Posterior vena cava (tissue), 2 donors: ENCODE measurements at regions not wholly inside any gene's neighbourhood (a gene's known extent, or its start where the extent isn't known, plus 50 kb on each side); places are given as distances from the start of the nearest gene placed in this dataset.
"Not testable (repeated sequence)": the region's sequence is repeated elsewhere in the genome, so short reads cannot be mapped to it uniquely, and the experiment has no call there.

Experiments used
- DNase-seq: peaks from one replicate; pipeline ENCODE4 v3.0.0-alpha.2; 2020; ENCODE audit warnings: low spot score
- intact Hi-C, 2 donors: fragments of 100-400 bp; cut with DNase I; formaldehyde crosslinking; loops; one replicate each; pipeline versions ENCODE4 v1.14.1 to v1.14.2; 2022 to 2023
- donor health status: DM: yes; HTN: yes; CAD: no.
- donor health status: DM: yes; HTN: yes; CAD: no.

- no peak for DNase-seq
- intact Hi-C loops, result no loop called here
Observed at GRCh38 chr14:29391801-29392200, 535.8 kb downstream of the PRKD1 start.

GRCh38 chr14:29392287-29392686 lies 535.4 kb downstream of the PRKD1 start:
- intact Hi-C loops, result no loop called here
- no peak for DNase-seq

DNA sequence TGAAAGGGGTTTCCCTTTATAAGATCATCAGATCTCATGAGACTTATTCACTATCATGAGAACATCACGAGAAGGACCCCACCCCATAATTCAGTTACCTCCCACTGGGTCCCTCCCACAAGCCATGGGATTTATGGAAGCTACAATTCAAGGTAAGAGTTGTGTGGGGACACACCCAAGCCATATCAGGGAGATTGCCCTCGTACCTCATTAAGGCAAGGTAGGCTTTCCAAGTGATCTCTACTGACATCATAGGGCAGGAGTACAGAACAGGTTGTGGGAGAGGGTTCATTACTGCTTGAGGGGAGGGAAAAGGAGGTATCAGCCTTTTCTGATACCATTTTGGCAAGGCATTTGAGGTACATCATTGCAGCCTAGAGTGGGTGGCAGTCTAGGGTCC lies 524.6 kb downstream of the PRKD1 start:
- intact Hi-C loops, result no loop called here
- no peak for DNase-seq

DNA sequence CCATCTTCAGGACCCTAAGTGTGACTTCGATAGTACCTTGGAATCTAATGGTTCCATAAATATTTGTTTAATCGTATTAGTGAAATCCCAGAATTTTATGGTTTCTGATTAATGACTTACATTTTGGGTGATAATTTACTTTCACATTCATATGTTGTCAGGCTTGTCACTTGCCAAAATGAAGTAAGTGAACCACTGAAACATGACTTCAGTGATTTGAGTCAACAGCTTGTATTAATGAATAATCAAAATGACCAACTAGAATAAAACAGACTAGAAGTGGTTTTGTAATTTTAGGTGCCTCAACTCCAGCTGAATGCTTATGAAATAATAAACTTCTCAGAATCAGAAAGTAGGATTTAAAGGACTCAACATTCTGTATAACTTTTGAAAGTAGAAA lies 517.1 kb downstream of the PRKD1 start:
- intact Hi-C loops, result no loop called here
- no peak for DNase-seq

DNA sequence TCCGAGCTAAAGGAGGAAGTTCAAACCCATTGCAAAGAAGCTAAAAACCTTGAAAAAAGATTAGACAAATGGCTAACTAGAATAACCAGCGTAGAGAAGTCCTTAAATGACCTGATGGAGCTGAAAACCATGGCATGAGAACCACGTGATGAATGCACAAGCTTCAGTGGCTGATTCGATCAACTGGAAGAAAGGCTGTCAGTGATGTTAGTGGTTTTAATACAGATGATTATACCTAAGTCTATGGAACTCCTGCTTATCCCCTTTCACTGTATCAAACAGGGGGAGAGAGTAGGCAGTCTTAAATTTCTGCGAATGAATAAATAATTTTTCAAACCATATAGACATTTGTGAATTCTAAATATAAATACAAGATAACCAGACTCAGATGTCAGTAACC lies 512.7 kb downstream of the PRKD1 start:
- intact Hi-C loops, result not testable (repeated sequence)

GRCh38 chr14:29419736-29420135 lies 507.9 kb downstream of the PRKD1 start:
- intact Hi-C loops, result no loop called here
- DNase-seq, result no peak

More for the DNA sequence above, 512.7 kb downstream of the PRKD1 start:
- not testable (repeated sequence) for DNase-seq

GRCh38 chr14:29421156-29421728 lies 506.4 kb downstream of the PRKD1 start:
- intact Hi-C loops, result no loop called here
- DNase-seq, result no peak

DNA sequence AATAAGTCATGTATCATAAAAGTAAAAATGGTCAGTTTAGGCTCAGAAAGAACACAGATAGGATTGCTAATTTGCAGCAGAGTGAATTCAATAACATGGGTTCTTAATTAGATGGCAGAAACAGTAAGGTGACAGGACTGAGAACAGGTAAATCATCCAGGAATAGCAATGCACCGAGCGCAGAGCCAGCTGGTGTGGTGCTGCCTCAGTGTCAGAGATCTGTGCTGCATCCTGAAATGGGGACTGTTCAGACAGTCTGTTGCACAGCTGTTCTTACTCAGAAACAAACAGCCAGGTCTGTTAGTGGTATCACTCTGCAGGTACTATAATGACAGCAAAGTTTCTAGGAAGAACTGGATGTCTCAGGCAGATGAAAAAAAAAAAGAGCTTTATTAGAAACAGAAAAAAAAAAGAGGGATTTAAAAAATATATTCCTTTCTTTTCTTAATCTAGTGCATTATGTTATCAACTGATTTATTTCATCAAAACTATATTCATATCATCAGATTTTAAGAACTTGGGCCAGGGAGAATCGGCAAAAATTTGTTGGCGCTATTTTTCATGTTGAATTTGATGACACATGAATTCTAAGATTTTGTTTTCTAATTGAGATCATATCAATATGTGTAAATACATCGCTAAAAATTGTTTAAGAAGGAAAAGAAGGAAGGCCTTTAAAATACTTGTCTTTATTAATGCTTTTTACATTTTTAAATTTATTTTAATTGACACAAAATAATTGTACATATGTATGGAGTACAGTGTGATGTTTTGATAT lies 501.8 kb downstream of the PRKD1 start:
- intact Hi-C loops, result no loop called here
- DNase-seq, result no peak

GRCh38 chr14:29442696-29443095 lies 485.0 kb downstream of the PRKD1 start:
- no peak for DNase-seq
- intact Hi-C loops, result no loop called here

- intact Hi-C loops, result no loop called here
- DNase-seq, result no peak
Observed at GRCh38 chr14:29444216-29444615, 483.4 kb downstream of the PRKD1 start.

DNA sequence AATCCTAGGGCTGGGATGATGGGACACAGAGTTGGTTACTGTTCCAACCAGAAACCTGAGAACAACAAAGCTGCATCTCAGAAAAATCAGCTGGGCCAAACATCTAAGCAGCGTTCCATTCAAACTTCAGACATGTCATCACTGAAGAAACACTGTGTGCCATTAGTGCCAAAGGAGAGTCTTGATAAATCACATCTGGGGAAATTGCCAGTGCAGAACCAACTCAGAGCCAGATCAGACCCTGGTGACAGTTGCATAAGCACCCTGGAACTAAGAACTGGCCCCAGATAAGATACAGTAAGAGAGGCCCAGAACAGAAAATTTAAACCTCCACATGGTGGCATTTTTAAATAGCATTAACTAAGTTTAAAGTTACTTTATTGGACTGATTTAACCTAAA lies 482.8 kb downstream of the PRKD1 start:
- intact Hi-C loops, result no loop called here
- no peak for DNase-seq

GRCh38 chr14:29446971-29447370 lies 480.7 kb downstream of the PRKD1 start:
- intact Hi-C loops, result no loop called here
- no peak for DNase-seq

DNA sequence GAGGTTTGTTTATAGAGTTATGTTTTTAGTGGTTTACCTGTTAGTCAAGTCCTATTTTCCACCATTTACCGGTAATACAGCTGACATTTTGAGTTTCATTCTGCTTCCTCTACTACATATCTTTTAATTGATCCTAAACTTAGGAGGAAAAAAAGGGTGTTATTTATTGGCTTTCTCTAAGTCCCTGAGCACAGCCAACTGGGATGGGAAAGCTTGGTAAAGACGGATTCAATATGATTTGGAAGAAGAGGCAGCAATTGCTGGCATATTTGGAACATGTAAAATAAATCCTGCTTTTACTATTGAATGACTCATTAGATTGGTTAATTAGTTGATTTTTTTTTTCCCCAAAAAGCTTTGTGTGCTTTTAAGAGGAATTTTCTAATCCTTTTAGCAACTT lies 475.7 kb downstream of the PRKD1 start:
- DNase-seq, result no peak
- intact Hi-C loops, result no loop called here

DNA sequence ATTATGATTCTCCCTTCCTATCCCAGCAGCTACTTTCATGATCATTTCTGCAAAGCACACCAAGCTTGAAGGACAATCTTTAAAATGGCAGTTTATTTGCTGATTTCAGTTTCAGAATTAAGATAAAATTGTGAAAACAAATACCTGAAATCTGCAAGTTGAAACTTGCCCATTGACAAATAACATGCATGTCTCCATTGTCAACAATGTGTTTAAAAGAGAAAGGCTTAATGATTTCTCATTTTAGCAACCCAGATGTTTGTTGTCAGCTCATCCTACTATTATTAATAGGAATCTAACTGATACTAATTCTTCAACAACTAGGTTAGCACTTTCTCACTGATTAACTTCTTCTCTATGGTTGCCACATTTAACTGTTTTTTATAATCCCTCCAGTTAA lies 474.6 kb downstream of the PRKD1 start:
- intact Hi-C loops, result no loop called here

GRCh38 chr14:29454026-29454693 lies 473.5 kb downstream of the PRKD1 start:
- no peak for DNase-seq
- intact Hi-C loops, result no loop called here

More for the DNA sequence above, 474.6 kb downstream of the PRKD1 start:
- DNase-seq, result no peak

GRCh38 chr14:29458547-29458946 lies 469.1 kb downstream of the PRKD1 start:
- intact Hi-C loops, result no loop called here
- DNase-seq, result no peak

GRCh38 chr14:29459531-29459930 lies 468.1 kb downstream of the PRKD1 start:
- intact Hi-C loops, result no loop called here
- DNase-seq, result no peak

DNA sequence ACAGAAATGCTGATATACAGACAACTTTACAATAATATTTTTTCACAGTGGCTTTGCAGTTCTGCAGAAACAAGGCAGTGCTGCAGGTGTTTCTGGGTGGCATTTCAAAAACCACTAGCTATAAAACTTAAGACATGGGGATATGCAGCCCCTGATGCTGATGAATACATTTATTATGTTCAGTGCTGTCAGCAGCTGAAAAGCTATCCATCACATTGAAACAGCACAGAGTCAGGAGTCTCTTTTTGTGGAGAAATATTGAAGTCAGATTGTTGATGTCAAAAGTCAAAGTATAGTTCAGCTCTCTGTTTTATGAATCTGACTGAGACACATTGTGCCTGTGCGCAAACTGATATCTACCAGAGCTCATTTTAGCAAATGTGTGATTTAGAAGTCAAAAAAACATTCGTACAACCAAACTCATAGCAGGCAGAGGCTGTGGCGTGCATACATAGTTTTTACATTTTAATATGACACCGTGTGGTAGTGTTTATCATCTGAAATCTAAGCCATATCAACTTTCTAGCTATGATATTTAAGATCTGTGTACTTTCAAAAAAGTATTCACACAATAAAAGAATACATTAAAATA lies 467.6 kb downstream of the PRKD1 start:
- intact Hi-C loops, result no loop called here
- no peak for DNase-seq

GRCh38 chr14:29461101-29461500 lies 466.5 kb downstream of the PRKD1 start:
- intact Hi-C loops, result no loop called here
- DNase-seq, result no peak

DNA sequence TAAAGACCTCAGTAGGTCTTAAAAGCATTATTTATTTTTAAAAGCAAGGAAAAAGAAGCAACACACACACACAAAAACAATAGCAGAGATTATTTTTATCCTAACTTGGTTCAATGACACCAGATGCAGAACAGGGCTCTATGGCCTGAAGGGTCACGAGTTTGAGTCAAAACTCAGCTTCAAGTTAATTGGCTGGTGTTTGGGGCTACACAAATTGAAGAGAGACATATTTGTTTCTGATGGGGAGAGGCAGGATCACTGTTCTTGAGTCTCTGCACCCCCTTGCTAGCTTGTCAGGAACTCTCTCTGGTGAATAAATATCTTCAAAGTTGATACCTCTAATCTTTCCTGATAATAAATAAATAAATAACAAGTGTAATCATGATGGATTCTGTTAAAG lies 466.1 kb downstream of the PRKD1 start:
- no peak for DNase-seq
- intact Hi-C loops, result no loop called here
